OCI-M1 (cell line): ENCODE measurements at regions not wholly inside any gene's neighbourhood (a gene's known extent, or its start where the extent isn't known, plus 50 kb on each side); places are given as distances from the start of the nearest gene placed in this dataset.

Source experiments
- DNase-seq: peaks from one replicate; lab custom pipeline; 2025; lab: John Stamatoyannopoulos, UW

- DNase-seq: no peak
These were observed 186.2 kb downstream of the FOXO1 start for GRCh38 chr13:40480012-40480914.

GRCh38 chr13:40480915-40481516, 185.4 kb downstream of the FOXO1 start:
- DNase-seq: no peak

- no peak for DNase-seq
These were observed 182.8 kb downstream of the FOXO1 start for GRCh38 chr13:40483601-40484000.

- no peak for DNase-seq
These were observed 182.2 kb downstream of the FOXO1 start for GRCh38 chr13:40484101-40484800.

GRCh38 chr13:40484974-40485373, 181.5 kb downstream of the FOXO1 start:
- DNase-seq: no peak

- DNase-seq: no peak
These were observed 180.6 kb downstream of the FOXO1 start for GRCh38 chr13:40485611-40486517.

GRCh38 chr13:40486518-40487163, 179.8 kb downstream of the FOXO1 start:
- DNase-seq: no peak

GRCh38 chr13:40488869-40489391, 177.5 kb downstream of the FOXO1 start:
- DNase-seq: no peak

GRCh38 chr13:40490086-40490758, 176.2 kb downstream of the FOXO1 start:
- DNase-seq: no peak

- DNase-seq: no peak
These were observed 173.9 kb downstream of the FOXO1 start for GRCh38 chr13:40492511-40492910.

GRCh38 chr13:40494513-40494912, 171.9 kb downstream of the FOXO1 start:
- DNase-seq: no peak

- DNase-seq: no peak
These were observed 171.4 kb downstream of the FOXO1 start for GRCh38 chr13:40494946-40495620.

GRCh38 chr13:40495621-40496001, 170.8 kb downstream of the FOXO1 start:
- DNase-seq: no peak

- DNase-seq: no peak
These were observed 170.2 kb downstream of the FOXO1 start for GRCh38 chr13:40496035-40496810.

- no peak for DNase-seq
These were observed 168.0 kb downstream of the FOXO1 start for GRCh38 chr13:40498461-40498860.

GRCh38 chr13:40502236-40502635, 164.2 kb downstream of the FOXO1 start:
- no peak for DNase-seq

GRCh38 chr13:40503011-40503410, 163.4 kb downstream of the FOXO1 start:
- no peak for DNase-seq

- DNase-seq: no peak
These were observed 162.4 kb downstream of the FOXO1 start for GRCh38 chr13:40503966-40504591.

GRCh38 chr13:40504641-40505040, 161.8 kb downstream of the FOXO1 start:
- DNase-seq: no peak
